T-helper 2 cell treated with Interferon-gamma antibody and Interleukin-4, amounts not matched to agents 5 μg/mL and 100 μg/mL, for 36 hours (primary cell): ENCODE measurements at regions not wholly inside any gene's neighbourhood (a gene's known extent, or its start where the extent isn't known, plus 50 kb on each side); places are given as distances from the start of the nearest gene placed in this dataset.
"Not testable (repeated sequence)": the region's sequence is repeated elsewhere in the genome, so short reads cannot be mapped to it uniquely, and the experiment has no call there.

Experiments
- DNase-seq: peaks from one replicate; pipeline ENCODE4 v3.0.0; 2021; ENCODE audit warnings: low spot score
- H3K27ac Mint-ChIP-seq: one replicate; pipeline ENCODE4 v1.8.0; 2021; ENCODE audit warnings: mild to moderate bottlenecking, mixed read lengths
- H3K27me3 Mint-ChIP-seq: one replicate; pipeline ENCODE4 v1.8.0; 2021; ENCODE audit warnings: low read depth, mixed read lengths
- H3K36me3 Mint-ChIP-seq: one replicate; pipeline ENCODE4 v1.8.0; 2021; ENCODE audit warnings: low read depth, mixed read lengths
- H3K4me1 Mint-ChIP-seq: one replicate; pipeline ENCODE4 v1.8.0; 2021; ENCODE audit warnings: low read depth, mixed read lengths
- H3K4me3 Mint-ChIP-seq: one replicate; pipeline ENCODE4 v1.8.0; 2022; ENCODE audit warnings: mild to moderate bottlenecking, moderate library complexity, mixed read lengths
- H3K9me3 Mint-ChIP-seq: one replicate; pipeline ENCODE4 v1.8.0; 2021; ENCODE audit warnings: mixed read lengths

DNA sequence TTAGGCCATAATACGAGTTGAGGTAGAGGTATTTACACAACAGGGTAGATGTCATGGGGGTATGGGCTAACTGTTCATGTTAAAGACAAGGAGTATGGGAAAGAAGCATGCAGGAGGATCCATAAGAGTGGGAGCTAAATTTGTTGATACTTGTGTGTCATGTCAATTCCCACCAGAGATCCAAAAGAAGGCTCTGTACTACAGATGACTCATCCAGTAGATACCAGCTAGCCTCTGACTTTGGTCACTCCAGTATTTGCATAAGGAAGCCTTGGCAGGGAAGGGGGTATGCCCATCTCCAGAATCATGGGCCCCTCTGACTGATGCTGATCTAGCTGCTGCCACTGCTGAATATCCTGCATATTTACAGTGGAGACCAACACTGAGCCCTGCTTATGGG, 743.7 kb upstream of the GRAMD2B start:
- Mint-ChIP-seq H3K27ac (no peak overlapping the region), H3K4me1 (no peaks in the 10 kb centered on the region), H3K36me3 (no peaks in the 10 kb centered on the region), H3K27me3 (no peaks in the 10 kb centered on the region), H3K4me3 (no peak overlapping the region), H3K9me3 (peaks cover 7% of the 10 kb centered on the region)
- DNase-seq: no peak

DNA sequence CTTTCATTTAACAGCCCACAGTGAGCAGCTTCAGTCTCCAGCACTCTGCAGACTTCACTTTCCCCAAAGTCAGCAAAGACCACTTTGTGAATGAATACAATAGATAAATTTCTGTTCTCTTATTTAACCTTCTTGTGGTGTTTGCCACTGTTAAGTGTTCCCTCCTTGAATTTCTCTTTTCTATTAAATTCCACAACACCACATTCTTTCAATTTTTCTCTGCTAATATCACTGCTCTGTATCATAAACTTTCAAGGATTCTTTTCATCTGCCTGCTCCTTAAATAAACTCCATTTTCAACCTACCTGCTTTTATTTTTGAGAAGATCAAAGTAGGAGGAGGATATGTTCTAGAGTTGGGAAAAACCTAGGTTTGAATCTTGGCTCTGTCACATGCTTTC, 739.5 kb upstream of the GRAMD2B start:
- Mint-ChIP-seq H3K27ac (no peak overlapping the region), H3K4me1 (no peaks in the 10 kb centered on the region), H3K4me3 (no peak overlapping the region), H3K9me3 (no peaks in the 10 kb centered on the region), H3K36me3 (no peaks in the 10 kb centered on the region), H3K27me3 (no peaks in the 10 kb centered on the region)
- no peak for DNase-seq

DNA sequence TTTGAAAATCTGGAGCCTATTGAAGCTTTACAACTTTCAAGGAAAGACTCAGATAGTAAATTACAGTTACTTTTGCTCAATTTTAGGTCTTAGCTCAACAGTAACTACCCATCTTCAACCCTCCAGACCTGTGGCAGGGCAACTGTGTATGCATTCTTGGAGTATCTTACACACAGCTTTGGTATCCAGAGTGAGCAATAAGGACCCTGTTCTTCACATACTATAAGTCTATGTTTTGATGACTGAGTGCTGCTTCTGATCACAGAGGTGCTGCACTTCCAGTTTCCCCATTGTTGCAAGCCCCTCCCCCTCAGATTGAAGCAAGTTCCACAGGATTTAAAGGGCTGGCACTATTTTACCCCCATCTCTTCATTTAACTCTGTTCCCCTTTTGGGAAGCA, 737.4 kb upstream of the GRAMD2B start:
- Mint-ChIP-seq H3K4me3 (no peak overlapping the region), H3K27ac (no peak overlapping the region), H3K36me3 (no peaks in the 10 kb centered on the region), H3K4me1 (no peaks in the 10 kb centered on the region), H3K9me3 (no peaks in the 10 kb centered on the region), H3K27me3 (no peaks in the 10 kb centered on the region)
- DNase-seq: no peak

DNA sequence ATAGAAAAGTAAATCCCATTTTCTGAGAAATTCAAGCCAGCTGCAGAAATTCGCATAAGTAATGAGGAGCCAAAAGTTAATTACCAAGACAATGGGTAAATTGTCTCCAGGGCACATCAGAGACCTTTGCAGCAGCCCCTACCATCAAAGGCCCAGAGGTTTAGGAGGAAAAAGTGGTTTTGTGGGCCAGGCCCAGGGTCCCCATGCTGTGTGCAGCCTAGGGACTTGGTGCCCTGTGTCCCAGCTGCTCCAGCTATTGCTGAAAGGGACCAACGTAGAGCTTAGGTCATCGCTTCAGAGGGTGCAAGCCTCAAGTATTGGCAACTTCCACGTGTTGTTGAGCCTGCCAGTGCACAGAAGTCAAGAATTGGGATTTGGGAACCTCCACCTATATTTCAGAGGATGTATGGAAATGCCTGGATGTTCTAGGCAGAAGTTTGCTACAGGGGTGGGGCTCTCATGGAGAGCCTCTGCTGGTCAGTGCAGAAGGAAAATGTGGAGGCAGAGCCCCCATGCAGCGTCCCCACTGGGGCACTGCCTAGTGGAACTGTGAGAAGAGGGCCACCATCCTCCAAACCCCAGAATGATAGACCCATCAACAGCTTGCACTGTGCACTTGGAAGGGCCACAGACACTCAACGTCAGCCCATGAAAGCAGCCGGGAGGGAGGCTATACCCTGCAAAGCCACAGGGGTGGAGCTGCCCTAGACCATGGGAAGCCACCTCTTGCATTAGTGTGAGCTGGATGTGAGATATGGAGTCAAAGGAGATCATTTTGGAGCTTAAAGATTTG, 731.3 kb upstream of the GRAMD2B start:
- H3K4me1 Mint-ChIP-seq, H3K27ac Mint-ChIP-seq, H3K36me3 Mint-ChIP-seq, H3K27me3 Mint-ChIP-seq, DNase-seq, H3K4me3 Mint-ChIP-seq, H3K9me3 Mint-ChIP-seq: not testable (repeated sequence)

DNA sequence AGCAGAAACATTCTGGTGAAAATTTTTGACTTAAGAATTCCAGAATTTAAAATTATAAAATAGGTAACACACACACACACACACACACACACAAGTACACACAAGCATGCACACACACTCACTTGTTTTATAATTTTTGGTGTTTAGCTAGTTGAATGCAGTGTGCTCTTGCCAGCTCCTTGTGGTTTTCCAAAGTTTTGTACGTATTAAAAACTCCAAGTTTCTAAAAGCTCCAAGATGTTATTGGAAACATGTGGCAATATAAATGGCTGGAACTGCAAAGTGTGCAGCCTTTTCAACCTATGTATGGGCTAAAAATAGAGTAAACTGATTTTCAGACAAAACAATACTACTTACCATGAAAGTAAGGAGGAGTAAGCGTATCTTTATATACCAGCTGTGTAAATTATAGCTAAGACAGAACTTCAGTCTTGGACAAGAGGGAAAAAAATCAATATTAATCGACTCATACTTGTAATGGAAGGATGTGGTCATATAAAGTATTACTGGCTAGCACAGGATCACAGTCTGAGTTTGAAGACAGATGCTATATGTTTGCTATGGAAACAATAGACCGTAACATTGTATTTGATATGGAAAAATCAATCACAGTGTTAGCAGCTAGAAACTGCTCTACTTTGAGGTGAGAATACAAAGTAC, 727.1 kb upstream of the GRAMD2B start:
- no peak overlapping the region for H3K27ac Mint-ChIP-seq
- H3K36me3 Mint-ChIP-seq: no peaks in the 10 kb centered on the region

DNA sequence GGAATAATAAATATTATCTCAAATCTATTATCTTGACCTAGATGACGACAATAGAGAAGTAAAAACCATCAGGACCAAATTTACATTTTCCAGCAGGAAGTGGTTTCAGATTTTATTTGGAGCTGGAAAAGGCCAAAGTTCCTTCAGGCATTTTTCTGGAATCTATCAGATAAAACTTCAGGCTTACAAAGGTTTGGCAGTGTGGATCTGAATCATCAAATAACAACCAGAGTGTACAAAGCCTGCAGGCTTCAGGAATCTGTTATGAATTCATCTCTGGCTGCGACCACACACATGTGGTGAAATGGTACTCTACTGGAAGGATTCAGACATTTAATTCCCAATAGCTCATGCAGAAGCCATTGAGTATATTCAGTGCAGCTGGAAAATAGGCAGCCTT, 726.4 kb upstream of the GRAMD2B start:
- no peak overlapping the region for H3K27ac Mint-ChIP-seq
- H3K4me3 Mint-ChIP-seq: no peak overlapping the region
- H3K4me1 Mint-ChIP-seq: no peaks in the 10 kb centered on the region
- no peak for DNase-seq
- H3K9me3 Mint-ChIP-seq: peaks cover 4% of the 10 kb centered on the region
- H3K27me3 Mint-ChIP-seq: no peaks in the 10 kb centered on the region
- H3K36me3 Mint-ChIP-seq: no peaks in the 10 kb centered on the region

More for the DNA sequence above, 727.1 kb upstream of the GRAMD2B start:
- Mint-ChIP-seq H3K9me3 (peaks cover 5% of the 10 kb centered on the region), H3K4me1 (no peaks in the 10 kb centered on the region), H3K27me3 (no peaks in the 10 kb centered on the region), H3K4me3 (no peak overlapping the region)
- no peak for DNase-seq

DNA sequence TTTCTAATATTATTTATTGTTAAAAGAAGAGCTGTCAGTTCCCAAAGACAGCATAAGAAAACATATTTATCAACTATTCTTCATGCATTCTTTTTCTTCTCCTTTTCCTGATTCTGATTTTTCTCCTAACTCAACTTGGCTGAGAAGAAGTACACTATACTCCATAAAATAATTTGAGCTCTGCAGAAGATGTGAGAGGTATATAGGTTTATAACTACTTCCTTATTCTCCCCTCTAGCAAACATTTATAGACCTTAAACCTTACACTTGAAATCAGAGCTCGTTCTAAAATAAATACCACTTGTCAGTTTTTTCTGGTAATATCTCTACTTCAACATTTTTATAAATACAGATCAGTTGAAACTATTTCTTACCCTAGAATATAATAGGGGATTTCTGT, 724.8 kb upstream of the GRAMD2B start:
- no peak overlapping the region for H3K27ac Mint-ChIP-seq
- no peaks in the 10 kb centered on the region for H3K36me3 Mint-ChIP-seq
- H3K9me3 Mint-ChIP-seq: peaks cover 4% of the 10 kb centered on the region
- no peaks in the 10 kb centered on the region for H3K4me1 Mint-ChIP-seq
- no peak for DNase-seq
- no peak overlapping the region for H3K4me3 Mint-ChIP-seq
- no peaks in the 10 kb centered on the region for H3K27me3 Mint-ChIP-seq

DNA sequence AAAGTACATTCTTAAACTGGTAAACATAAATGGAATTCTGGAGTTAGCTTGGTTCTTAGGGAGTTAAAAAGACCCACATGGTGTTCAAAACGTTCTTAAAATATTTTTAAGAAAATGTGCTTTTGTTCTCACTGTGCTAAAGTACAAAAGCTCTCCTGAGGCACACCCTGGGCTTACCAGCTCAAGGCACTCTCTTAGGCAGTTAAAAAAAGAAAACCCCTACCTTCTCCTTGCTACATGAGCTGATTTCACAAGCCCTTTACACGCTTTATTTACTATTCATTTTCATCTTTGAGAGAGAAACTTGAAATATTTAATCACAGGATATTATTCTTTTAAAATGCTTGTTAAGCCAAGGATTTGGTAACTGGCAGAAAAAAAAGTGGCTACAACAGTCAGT, 723.3 kb upstream of the GRAMD2B start:
- no peak for DNase-seq
- Mint-ChIP-seq H3K4me1 (no peaks in the 10 kb centered on the region), H3K27me3 (no peaks in the 10 kb centered on the region), H3K27ac (no peak overlapping the region), H3K9me3 (peaks cover 17% of the 10 kb centered on the region), H3K36me3 (no peaks in the 10 kb centered on the region), H3K4me3 (no peak overlapping the region)

DNA sequence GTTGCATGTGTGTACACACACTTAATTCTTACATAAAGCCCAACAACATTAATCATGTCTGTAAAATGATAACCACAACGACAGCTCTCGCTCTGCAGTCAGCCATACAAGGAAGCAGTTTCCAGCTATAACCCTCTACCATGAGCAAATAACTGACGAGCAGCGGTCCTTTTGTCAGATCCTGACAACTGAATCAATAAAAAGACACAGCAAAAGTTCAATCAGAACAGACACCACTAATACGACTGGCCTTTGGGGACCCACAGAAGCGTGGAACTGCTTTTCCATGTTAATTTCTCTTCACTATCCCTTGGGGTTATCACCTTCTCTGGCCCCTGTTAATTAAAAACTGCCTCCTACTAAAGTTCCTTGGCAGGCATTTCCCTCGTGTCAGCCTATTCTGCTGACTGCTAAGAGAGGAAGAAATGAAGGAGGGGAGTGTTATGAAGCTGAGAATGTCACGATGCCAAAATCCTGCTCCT, 722.8 kb upstream of the GRAMD2B start:
- no peak for DNase-seq
- Mint-ChIP-seq H3K27me3 (no peaks in the 10 kb centered on the region), H3K4me3 (no peak overlapping the region), H3K4me1 (no peaks in the 10 kb centered on the region), H3K27ac (no peak overlapping the region), H3K36me3 (no peaks in the 10 kb centered on the region), H3K9me3 (peaks cover 17% of the 10 kb centered on the region)

DNA sequence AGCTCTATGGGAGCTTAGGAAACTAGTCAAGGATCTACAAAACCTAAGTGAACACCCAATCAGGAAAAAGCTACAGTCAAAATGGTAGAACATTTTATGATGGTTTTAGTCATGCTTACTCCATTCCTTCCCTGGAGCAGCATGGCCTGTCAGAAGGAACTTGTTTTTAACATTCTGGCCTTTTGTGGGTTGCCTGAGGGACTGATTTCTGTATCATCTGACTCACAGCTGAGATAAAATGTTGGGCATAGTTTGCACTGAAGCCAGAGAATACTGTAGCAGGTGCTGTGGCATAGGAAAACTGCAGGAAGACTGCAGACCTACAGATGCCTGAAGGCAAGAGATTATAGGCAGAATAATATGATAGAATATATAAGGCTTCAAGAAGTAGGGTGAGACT, 719.6 kb upstream of the GRAMD2B start:
- no peaks in the 10 kb centered on the region for H3K27me3 Mint-ChIP-seq
- H3K27ac Mint-ChIP-seq: no peak overlapping the region
- DNase-seq: no peak
- H3K4me1 Mint-ChIP-seq: no peaks in the 10 kb centered on the region
- H3K36me3 Mint-ChIP-seq: no peaks in the 10 kb centered on the region
- H3K9me3 Mint-ChIP-seq: peaks cover 17% of the 10 kb centered on the region
- no peak overlapping the region for H3K4me3 Mint-ChIP-seq

DNA sequence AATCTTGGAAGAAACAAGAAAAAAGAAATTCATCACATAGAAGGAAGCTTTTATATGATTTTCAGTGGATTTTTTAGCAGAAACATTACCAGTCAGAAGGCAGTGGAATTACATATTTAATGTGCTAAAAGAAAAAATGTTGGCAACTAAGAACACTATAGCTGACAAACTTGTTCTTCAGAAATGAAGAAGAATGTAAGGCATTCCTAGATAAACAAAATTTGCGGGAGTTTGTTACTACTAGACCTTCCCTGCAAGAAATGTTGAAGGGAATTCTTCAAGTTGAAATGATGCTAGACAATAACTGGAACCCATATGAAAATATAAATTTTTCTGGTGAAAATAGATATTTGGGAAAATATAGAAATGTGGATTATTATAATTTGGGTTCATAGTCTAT, 718.3 kb upstream of the GRAMD2B start:
- H3K9me3 Mint-ChIP-seq: peaks cover 30% of the 10 kb centered on the region
- H3K4me3 Mint-ChIP-seq: no peak overlapping the region
- H3K27me3 Mint-ChIP-seq: no peaks in the 10 kb centered on the region
- no peak overlapping the region for H3K27ac Mint-ChIP-seq
- no peak for DNase-seq
- H3K36me3 Mint-ChIP-seq: no peaks in the 10 kb centered on the region
- H3K4me1 Mint-ChIP-seq: no peaks in the 10 kb centered on the region

DNA sequence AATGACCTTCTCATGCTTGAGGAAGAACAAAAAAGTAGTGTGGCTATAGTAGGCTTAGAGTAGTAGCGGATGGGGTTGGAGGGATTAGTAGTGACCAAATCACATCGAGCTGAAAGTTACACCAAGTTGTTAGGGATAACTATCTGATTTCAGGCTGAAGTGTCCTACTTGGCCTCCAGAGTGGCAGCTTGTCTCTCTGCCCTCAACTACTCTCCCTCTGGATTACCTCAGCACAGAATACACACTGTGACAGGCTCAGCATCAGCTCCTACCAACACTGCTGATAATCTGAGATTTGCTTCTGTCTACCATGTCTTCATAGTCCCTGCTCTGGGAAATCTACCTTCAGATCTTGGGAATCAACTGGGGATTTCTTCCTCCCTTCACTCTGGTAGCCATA, 714.6 kb upstream of the GRAMD2B start:
- Mint-ChIP-seq H3K27me3 (no peaks in the 10 kb centered on the region), H3K4me3 (no peak overlapping the region), H3K36me3 (no peaks in the 10 kb centered on the region), H3K27ac (no peak overlapping the region), H3K4me1 (no peaks in the 10 kb centered on the region), H3K9me3 (peaks cover 32% of the 10 kb centered on the region)
- no peak for DNase-seq

DNA sequence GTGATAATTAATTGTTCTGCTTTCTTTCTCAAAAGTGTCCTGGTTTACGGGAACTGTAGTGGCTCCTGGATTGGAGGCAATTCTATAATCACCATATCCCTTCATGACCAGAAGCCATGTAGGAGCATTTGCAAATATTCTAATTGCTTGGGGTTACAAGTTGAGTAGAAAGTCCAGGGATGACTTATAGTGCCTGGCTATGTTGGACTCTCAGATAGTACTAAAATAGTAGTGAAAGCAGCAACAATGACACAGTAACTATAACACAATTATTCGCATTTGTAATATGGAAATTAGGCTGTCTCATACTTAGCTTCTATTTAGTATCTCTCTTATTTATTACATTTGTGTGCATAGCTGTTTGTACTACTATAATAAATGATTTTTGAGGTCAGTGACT, 712.5 kb upstream of the GRAMD2B start:
- no peak overlapping the region for H3K4me3 Mint-ChIP-seq
- H3K4me1 Mint-ChIP-seq: no peaks in the 10 kb centered on the region
- no peaks in the 10 kb centered on the region for H3K36me3 Mint-ChIP-seq
- H3K27me3 Mint-ChIP-seq: no peaks in the 10 kb centered on the region
- peaks cover 25% of the 10 kb centered on the region for H3K9me3 Mint-ChIP-seq
- H3K27ac Mint-ChIP-seq: no peak overlapping the region
- no peak for DNase-seq

DNA sequence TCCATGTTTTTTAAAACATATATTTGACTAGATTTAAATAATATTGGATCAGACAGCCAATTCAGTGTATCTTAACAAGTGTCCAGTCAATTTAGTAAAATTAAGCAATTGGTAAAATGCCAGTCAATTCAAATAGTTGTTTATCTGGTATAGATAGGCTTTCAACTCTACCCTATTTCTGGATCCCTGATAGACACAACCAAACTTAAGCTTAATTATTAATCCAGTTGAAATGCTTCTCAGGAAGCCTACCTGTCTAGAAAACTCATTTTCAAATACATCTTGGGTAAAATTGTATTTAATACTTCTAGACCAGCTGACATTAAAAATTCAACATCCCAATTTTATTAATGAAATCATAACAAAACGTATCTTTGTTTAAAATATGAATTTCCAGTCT, 710.8 kb upstream of the GRAMD2B start:
- Mint-ChIP-seq H3K27ac (no peak overlapping the region), H3K4me1 (no peaks in the 10 kb centered on the region), H3K36me3 (no peaks in the 10 kb centered on the region), H3K4me3 (no peak overlapping the region), H3K27me3 (no peaks in the 10 kb centered on the region), H3K9me3 (peaks cover 23% of the 10 kb centered on the region)
- DNase-seq: no peak
